Thyroid gland (tissue), 4 donors: ENCODE measurements at regions not wholly inside any gene's neighbourhood (a gene's known extent, or its start where the extent isn't known, plus 50 kb on each side); places are given as distances from the start of the nearest gene placed in this dataset.

Experiments used
- POLR2A ChIP-seq, 2 donors: fragments of 450-650 bp; IDR thresholded peaks; one replicate each; pipeline ENCODE4 v1.6.1; 2017; ENCODE audit warnings: antibody characterized with exemption in 2 of 2, mild to moderate bottlenecking in 2 of 2, moderate library complexity in 1 of 2
- TF ChIP-seq, protein P1 (sequence below), 6 experiments: fragments of 200-600 bp in 3 of 6; fragments of 450-650 bp in 3 of 6; sonication (generic) in 3 of 6; IDR thresholded peaks; one replicate each; pipeline ENCODE4 v1.5.1; 2016 to 2019; ENCODE audit warnings: antibody characterized with exemption in 6 of 6, mild to moderate bottlenecking in 2 of 6, inconsistent platforms in 1 of 6, moderate library complexity in 1 of 6

DNA sequence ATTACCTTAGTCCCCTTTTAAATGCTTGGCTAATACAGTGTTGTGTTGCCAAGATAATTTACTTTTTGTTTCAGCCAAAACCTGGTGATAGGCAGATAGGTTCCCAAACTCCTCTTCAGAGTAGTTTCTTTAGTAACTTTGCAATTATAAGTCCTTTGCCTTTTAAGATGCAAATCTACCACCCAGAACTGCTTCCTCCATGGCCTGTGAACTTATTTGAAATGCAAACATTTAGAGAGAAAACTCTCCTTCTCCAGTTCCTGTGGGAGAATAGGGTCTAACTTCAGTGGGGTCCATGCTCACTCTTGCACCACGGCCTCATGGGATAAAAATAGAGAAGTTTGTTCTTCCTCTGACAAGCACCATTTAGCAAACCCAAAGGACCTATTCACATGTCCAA, 1955.4 kb upstream of the CDH6 start:
- TF ChIP-seq, protein P1, sequence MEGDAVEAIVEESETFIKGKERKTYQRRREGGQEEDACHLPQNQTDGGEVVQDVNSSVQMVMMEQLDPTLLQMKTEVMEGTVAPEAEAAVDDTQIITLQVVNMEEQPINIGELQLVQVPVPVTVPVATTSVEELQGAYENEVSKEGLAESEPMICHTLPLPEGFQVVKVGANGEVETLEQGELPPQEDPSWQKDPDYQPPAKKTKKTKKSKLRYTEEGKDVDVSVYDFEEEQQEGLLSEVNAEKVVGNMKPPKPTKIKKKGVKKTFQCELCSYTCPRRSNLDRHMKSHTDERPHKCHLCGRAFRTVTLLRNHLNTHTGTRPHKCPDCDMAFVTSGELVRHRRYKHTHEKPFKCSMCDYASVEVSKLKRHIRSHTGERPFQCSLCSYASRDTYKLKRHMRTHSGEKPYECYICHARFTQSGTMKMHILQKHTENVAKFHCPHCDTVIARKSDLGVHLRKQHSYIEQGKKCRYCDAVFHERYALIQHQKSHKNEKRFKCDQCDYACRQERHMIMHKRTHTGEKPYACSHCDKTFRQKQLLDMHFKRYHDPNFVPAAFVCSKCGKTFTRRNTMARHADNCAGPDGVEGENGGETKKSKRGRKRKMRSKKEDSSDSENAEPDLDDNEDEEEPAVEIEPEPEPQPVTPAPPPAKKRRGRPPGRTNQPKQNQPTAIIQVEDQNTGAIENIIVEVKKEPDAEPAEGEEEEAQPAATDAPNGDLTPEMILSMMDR (IDR thresholded peaks at IDR 0.05), result no peak
- no peak for TF ChIP-seq POLR2A (IDR thresholded peaks at IDR 0.05)
